ENCODE measurements at regions not wholly inside any gene's neighbourhood (a gene's known extent, or its start where the extent isn't known, plus 50 kb on each side); places are given as distances from the start of the nearest gene placed in this dataset.

DNA sequence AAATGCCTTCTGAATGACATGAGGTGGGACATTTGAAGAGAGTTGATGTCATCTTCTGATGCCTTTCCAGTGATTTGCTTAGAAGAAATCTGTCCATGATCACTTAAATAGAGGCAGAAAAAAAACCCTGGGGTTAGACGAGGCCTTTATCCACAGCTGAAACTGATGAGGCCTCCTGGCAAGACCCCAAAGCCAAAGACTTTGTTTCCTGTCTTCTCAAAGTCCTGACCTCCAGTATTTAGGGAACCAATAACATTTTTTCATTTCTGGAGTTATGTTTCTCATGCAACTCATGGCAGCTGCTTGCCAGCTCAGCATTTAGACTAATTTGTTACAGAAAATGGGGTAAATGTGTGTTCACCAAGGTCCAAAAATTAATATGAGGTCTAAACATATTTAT is 248.0 kb upstream of the PRDM1 start:
- DNase-seq, result no peak

DNA sequence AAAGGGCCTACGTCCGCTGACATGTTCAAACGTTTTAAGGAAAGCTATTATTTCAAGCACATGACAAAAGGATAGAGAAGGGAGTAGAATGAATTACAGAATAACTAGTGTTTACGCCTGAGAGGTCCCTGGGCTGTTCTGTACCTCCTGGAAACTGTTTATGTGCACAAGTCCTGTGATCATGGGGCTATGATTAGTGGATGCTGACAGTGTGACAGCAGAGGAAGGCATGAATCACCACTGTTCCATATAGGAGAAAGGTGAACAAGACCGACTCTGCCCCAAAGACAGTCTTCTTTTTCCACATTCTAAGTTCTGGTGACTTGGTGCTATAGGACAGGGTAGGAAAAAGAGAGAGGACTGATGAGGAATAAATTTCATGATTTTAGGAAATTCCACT is 249.2 kb upstream of the PRDM1 start:
- no peak for DNase-seq

DNA sequence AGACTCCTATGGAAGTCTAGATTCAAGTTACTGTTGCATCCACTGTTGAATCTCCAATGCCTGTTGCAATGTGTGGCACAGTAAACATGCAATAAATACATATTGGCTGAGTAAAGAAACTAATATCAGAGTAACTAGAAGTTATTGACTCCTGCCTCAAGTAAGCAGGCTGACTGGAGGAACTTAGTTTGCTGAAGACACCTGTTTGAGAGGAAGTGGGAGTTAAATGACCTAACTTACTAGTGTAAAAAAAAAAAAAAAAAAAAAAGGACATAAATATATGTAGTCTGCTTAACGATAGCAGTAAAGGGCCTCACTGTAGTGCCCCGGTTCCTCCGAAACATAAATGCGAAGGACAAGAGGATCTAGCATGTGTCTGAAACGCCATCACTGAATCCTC is 249.8 kb upstream of the PRDM1 start:
- no peak for DNase-seq

DNA sequence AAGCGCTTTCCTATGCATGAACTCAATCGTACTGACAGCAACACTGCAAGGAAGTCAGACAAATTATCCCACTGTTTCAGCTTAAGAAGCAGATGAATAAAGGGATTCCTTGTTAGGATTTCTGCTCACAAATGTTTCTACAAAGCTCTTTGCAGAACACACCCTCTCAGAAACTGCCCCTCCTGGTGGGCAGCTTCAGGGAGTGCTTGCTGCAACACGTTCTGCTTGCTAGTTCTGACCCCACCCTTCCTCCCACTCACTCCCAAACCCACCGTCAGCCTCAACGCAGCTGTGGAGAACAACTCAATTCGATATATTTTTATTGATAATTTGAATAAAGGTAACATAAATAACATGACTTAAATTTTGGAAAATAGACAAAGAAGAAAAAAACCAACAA is 250.8 kb upstream of the PRDM1 start:
- no peak for DNase-seq

DNA sequence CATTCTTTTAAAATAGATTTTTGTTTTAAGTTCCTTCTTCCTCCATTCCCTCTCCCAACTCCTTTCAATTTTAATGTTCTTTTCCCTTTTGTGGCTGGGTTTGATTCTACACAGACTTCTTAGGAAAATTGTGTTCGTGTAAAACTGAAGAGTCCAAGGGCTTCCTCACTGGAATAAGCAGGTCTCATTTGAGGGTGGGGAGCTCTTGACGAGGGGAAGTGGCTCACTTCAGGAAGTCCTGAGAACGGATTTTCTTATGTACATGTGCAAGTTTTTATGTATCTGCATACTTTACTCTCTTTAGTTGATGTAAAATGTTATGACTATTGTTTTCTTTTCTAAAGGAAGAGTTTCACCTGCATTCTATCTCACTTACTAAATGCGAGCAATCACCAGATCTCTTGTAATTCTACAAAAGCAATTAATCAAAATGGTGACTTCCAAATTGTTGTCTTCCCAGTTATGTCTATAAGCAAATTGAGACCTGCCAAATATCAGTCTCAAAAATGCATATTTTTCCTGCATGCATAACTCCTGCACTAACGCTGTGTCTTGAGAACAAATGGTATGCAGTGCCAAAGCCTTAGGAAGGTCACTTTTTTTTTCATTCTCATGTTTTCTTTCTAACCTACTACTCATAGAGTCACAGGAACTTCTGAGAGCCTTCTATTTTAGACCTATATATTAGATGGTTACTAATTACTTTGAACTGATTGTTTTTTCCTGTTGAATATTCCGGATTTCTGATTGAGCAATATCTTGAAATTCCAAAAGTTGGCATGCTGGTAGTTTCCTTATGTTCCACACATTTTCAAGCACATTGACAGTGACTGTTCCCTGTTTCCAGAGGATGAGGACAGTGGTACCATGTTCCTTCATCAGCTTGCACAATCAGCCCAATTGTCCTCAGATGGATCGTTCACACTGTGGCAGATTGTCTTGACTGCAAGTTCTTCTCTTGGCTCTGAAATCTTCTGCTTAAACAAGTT is 251.9 kb upstream of the PRDM1 start:
- DNase-seq, result no peak

DNA sequence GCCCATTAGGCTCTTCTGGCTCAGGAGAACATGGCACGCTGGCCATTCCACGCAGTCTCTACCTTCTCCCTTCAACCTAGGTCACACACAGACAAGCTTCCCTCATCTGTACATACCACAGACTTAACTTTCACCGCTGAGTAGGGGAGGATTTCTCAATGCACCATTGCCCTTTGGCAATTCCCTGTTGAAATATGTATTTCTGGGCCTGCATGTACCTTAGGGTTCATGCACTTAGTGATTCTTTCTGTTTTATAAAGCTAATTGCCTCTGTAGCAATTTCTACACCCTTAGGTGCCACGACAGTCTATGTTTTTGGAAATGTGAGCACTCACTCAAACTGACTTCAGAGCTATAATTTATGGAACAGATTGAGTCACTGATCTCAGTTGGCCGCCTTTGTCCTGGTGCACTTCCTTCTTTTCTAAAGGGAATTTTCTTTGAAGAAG is 253.8 kb upstream of the PRDM1 start:
- DNase-seq, result no peak

DNA sequence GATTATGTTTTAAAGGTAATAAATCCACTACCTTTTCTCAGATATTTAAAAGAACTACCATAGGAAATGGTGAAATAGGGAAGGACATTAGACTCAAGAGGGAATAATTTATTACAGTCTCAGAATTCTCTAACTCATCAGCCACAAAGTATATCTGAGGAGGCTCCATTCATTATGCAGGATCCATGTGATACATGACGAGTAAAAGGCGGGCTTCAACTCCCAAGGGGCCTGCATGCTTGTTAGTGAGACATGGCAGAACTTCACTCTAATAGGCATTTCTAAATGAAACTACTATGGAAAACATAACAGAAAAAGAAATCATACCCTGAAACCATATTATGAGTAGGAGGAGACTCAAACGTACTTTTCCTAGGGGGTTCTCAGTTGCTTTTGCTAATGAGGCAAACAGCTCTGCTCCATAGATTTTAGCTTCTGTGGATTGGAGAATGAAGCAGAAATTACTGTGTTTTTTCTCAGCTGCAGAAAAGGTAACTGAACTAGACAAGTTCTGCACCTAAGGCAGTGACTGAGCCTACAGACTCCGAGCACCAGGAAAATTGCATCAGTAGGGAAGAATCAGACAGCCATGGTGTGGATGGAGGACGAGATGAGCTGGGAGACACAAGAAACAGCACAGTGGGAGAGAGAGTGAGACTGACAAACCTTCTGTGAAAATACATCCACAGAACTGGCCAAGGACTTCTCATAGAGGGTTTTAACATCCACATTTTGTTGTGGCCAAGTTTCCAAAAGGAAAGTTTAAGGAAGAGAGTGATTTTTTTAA is 254.6 kb upstream of the PRDM1 start:
- no peak for DNase-seq

DNA sequence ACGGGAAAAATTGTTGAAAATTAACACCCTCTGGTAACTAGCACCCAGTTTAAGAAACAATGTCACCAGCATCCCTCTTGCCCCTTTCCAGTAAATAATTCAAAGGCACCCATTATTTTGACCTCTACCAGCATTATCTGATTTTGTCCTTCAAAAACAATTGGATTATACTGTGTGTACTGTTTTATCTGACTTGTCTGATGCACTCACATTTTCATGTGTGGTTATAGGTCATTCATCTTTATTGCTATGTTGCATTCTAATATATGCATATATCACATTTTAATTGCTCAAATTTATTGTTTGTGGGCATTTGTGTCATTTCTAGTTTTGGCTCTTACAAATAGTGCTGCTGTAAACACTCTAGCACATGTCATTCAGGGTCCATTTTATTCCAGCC is 260.9 kb upstream of the PRDM1 start:
- no peak for DNase-seq

DNA sequence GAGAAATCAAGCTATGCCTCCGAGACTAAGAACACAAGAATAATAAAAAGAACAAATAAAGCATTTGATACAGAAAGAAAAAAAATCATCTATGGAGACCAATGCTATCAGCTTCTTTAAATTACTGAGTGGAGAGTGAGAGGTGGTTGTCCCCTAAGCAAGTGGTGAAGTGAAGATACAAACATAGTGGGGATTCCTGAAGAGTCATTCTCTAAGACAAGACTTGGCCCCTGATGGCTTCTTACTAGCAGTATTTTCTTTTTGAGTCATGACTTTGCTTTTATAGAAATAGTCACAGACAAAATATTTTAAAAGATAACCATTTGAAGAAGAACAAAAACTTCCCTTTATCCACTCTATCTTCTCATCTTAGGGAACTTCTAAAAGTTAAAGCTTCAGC is 261.4 kb upstream of the PRDM1 start:
- DNase-seq, result no peak

DNA sequence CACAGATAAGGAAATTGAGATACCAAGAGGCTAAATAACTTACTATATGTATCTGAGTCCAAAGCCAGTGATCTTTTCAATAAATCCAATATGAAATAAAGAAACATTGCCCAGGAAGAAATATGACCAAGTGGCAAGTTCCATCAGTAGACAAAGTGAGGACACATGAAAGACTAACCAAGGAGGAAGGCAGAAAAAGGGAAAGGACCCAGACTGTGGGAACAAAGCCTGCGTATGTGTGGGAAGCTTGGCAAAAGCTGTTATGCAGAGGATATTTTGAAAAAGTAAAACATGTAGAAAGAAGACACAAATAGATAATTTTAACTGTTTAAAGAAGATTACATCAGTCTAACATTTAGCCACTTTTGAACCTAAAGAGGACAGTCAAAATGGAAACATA is 264.4 kb upstream of the PRDM1 start:
- no peak for DNase-seq

DNA sequence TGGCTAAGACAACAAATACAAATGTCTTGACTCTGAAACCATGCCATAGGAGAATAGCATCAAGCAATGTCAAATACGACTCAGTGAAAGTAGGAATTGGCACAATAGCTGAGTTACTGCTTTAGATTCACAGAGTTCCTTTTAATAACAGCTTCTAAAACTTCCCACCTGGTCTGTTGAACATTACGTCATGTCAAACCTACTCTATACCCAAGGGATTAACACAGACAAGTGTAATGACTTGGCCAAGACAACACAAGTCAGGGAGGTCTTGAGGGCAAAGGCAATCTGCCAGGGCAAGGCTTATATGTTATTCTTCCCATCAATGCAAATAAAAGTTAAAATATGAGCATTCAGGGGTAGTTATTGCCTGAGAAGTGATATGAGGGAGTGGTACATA is 265.1 kb upstream of the PRDM1 start:
- DNase-seq, result no peak

DNA sequence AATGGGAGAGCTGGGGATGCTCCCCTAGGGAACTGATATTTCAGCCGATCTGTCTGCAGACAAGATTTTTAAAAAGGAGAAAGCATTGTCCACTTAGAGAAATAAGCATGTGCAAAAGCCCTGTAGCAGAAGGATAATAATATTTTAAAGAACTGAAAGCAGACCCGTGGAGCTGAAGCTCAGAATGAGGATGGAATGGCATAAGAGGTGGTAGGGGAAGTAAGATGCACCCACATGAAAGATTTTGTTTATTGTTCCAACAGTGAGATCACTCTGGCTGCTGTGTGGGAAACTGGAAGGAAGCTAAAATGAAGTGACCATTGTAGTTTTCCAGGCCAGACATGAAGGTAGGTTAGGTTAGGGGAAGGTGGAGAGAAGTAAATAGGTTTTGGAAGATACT is 266.4 kb upstream of the PRDM1 start:
- no peak for DNase-seq

DNA sequence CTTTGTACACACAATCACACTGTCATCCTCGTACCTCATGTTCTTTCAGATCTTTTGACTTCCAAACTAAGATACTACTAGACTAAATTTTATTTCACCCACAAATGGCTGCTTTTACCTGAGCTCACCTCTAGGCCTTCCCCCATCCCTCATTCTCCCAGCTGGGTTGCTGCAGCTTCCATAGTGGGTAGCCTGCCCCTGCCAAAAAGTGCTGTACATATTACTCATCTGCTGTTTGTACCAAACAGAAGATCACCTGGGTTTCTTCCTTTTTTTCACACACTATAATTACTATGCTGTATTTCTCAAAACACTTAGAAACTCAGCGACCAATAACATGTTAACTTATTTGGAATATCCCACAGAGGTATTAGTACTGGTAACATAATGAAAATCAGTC is 267.6 kb upstream of the PRDM1 start:
- DNase-seq, result no peak

DNA sequence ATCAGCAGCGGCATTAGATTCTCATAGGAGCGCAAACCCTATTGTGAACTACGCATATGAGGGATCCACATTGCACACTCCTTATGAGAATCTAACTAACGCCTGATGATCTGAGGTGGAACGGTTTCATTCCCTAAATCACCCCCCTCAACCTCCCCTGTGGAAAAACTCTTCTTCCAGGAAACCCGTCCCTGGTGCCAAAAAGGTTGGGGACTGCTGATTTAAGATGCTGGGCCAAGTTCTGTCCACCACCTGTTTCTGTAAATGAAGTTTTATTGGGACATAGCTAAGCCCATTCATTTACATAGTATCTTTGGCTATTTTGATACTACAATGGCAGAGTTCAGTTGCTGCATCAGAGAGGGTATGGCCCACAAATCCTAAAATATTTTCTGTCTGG is 268.2 kb upstream of the PRDM1 start:
- no peak for DNase-seq

DNA sequence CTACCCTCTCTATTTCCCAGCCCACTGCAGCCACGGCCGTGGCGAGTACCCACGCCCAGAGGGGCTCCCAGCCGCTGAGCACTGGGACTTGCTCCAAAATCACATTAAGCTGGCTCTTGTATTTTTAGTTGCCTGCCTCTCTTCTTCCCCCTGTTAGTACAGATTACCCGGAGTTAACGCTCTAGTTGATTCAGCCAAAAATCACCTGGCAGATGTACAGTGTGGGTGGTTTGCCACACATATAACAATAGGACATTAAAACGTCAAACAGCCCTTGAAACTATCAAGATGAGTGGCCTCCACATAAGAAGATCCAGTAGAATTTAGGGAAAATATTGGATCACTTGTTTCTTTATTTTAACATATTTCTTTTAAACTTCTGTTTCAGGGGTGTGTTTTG is 268.8 kb upstream of the PRDM1 start:
- DNase-seq, result no peak

DNA sequence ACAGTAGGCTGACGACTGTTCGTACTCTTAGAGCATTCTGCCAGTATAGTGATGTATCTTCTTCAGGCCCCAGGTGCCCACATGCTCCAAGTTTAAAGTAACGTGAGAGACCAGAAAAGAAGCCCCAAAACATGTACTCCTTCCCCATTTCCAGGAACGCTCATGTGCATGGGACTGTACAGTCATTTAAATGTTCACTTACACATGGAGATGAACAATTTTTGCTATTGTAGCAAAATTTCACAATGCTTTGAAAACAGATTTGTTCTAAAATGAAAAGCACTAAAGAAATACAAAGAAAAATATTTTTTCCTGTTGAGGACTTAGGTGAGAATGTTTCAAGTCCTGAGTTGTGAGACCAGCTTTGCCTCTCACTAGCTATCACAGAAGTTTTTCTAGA is 269.3 kb upstream of the PRDM1 start:
- no peak for DNase-seq

DNA sequence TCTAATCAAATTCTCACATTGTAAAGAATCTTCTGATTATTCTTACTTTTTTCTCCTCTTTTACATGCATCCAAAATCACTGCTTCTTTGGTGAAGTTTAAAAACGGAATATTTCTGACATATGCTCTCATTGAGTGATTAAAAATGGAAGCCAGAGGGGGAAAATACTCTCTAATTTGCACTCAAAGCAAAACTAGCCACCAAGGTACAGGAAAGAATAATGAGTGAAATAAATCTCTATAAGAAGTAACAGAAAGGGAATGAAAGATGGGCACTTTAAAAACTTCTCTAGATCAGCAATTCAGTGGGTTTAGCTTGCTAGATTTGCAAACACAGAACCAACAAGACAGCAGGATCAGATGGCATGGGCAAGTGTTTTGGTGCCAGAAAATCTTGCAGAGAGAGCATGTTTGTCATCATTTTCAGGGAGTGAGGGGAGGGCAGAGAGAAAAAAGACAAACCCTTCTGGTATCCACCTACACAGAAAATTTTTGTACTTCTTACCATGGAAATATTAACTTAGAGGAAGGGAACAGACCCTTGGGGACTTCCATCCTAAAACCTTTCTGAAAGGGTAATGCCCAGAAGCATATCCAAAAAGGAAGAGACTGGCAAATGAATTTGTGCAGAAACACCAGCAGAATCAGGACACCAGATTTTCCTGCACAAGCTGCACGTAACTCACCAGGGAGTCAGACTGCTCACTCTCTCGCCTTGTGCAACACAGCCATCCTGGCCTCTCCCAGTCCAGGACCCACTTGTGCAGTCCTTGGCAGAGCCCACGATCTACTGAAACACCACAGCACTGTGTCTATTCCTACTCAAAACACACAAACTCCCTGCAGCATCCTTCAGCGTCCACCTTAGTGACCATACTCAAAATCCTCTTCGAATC is 270.2 kb upstream of the PRDM1 start:
- no peak for DNase-seq

DNA sequence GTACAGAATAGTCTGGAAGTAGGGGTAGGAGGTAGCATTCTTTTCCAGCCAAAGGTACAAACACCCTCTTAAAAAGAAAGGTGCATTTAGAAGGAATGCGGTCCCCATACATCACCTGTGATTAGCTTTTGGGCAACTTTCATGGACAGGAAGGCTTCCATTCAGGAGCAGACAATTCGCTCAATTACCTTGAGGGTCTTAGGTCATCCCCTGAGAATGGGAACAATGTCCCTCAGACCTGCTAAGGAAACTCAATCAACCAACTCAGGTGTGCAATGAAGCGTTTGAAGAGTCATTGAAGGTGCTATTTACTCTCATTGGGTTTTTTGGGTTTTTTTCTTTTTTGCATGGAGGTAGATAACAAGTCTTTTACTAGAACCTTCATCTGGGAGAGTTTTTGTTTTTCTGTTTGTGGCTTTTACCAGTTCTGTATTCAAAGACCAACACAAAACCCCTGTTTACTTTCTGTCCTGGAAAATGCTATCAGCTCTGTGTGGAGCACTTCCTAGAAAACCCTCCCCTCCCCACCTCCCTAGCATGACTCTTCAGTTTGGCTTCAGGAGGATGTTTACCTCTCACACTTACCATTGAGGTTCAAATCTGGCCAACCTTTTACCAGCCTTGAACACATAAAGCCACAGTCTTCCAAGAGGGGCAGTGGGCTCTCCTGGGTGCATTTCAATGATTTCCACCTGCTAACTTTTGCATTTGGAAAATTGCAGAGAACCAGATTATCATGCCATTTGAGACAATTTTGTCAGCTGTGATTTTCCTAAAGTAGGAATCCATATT is 271.2 kb upstream of the PRDM1 start:
- peak; percentile 69 for DNase-seq

DNA sequence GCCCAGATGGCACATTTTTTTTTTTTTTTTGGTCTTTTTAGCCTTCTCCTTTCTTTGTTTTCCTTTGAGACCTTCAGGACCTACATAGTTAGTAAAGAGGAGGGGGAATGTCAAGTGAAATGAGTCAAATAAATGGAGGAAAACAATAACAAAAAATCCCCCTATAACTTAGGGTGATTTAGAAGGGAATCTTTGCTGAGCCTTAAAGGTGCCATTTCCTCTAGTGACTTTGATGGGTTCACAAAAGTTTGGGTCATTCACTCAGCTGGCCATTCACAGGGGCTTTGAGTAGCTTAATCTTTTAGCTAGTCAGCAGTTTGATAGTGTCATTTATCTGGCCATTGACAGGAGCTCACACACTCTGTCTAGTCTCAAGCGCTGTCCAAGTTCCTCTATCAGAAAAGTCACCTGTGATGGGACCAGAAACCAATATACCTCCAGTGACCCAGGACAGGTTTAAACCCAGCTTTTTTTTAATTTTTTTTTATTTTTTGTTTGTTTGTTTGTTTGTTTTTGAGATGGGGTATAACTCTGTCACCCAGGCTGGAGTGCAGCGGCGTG is 275.1 kb upstream of the PRDM1 start:
- no peak for DNase-seq

DNA sequence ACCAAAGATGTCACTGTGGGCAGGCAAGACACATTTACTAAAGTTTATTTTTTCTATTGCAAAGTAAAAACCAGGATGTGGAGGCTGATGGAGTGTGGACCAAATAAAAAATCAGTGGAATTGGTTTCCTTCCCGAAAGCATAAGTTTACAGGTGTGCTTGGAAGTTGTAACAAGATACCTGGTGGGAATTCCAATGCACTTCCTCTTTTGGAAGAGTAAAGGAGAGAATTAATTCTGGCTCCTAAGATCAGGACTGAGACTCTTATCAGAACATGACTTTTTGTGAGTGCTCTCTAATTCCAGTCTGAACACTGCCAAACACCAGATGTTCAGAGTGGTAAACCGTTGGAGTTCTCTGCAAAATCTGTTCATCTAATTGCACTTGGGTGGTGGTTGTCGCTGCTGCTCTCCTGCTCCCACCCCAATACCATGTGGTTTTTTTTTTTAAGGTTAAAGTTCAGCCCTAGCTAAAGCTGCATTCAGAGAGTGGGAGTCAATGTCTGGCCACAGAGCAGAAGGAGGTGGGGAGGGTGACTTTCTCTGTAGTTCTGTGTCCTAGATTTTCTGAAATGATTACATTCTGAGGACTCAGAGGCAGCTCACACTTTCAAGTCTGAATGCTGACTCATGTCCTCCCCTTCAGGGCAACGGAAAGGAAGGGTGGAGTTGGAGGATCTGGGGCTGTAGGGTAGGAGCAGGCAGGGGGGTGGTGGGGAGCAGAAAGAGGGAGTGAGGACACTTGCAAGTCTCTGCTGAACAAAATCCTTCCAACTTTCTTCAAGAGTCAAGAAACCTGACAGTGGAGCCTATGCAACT is 275.8 kb upstream of the PRDM1 start:
- no peak for DNase-seq

DNA sequence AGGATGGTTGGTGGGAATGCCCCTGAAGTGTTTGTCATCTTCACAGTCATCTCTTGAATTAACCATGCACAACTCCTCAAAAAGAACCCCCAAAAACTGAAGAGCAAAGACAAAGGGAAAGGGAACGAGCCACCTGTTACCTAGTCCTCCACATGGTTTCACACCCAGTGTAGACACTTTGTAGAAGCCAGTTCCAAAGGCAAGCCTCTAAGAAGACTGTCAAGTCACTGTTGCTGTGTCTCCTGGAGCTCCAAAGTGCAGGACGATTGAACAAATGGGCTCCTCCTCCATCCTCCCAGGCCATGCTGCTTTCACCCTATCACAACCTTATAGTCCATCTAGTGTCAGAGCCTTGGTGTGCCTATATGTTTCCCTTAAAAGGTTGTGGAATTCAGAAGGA is 277.6 kb upstream of the PRDM1 start:
- no peak for DNase-seq
